SU-DHL-6 (cell line): ENCODE measurements at regions not wholly inside any gene's neighbourhood (a gene's known extent, or its start where the extent isn't known, plus 50 kb on each side); places are given as distances from the start of the nearest gene placed in this dataset.

Experiments
- H2AFZ ChIP-seq: fragments of 200-600 bp; sonication (generic); 2 replicates; pipeline ENCODE4 v1.6.1; 2014; ENCODE audit warnings: low read depth, mild to moderate bottlenecking, moderate library complexity, mixed read lengths, antibody characterized with exemption, low read length; ENCODE audit not compliant: severe bottlenecking
- H3F3A ChIP-seq: fragments of 200-600 bp; shearing (Covaris generic); 2 replicates; pipeline ENCODE4 v1.6.0; 2016; ENCODE audit warnings: antibody characterized with exemption, mild to moderate bottlenecking; ENCODE audit not compliant: insufficient read depth
- H3K27ac ChIP-seq: fragments of 200-600 bp; sonication (generic); 2 replicates; pipeline ENCODE4 v1.5.1; 2016; ENCODE audit warnings: low read depth, mild to moderate bottlenecking, low read length, moderate library complexity, mixed read lengths
- H3K27me3 ChIP-seq: fragments of 200-600 bp; sonication (generic), shearing (Covaris generic); 2 replicates; pipeline ENCODE4 v1.6.0; 2014; ENCODE audit warnings: mild to moderate bottlenecking, low read length
- H3K36me3 ChIP-seq: fragments of 200-600 bp; sonication (generic); 2 replicates; pipeline ENCODE4 v1.6.1; 2014; ENCODE audit warnings: mild to moderate bottlenecking, low read length, mixed read lengths
- H3K4me2 ChIP-seq: fragments of 300-600, 200-600 bp; shearing (Covaris generic), sonication (generic); 2 replicates; pipeline ENCODE4 v1.6.0; 2014; ENCODE audit warnings: low read length, low read depth, mild to moderate bottlenecking; ENCODE audit not compliant: poor library complexity, severe bottlenecking
- H3K4me3 ChIP-seq: fragments of 200-600 bp; sonication (generic); 2 replicates; pipeline ENCODE4 v1.5.1; 2014; ENCODE audit warnings: antibody characterized with exemption, low read length, mild to moderate bottlenecking, mixed read lengths; ENCODE audit not compliant: insufficient read depth, poor library complexity, severe bottlenecking
- H3K79me2 ChIP-seq: fragments of 200-600 bp; sonication (generic); 2 replicates; pipeline ENCODE4 v1.6.1; 2014; ENCODE audit warnings: mild to moderate bottlenecking, low read length, moderate library complexity; ENCODE audit not compliant: insufficient read depth
- H3K9ac ChIP-seq: fragments of 200-600 bp; sonication (generic); 2 replicates; pipeline ENCODE4 v1.7.0; 2014; ENCODE audit warnings: mild to moderate bottlenecking, low read length
- H3K9me2 ChIP-seq: fragments of 200-600 bp; sonication (generic); replicated peaks from 2 replicates; pipeline ENCODE4 v1.6.1; 2014; ENCODE audit warnings: low read length; ENCODE audit not compliant: insufficient read depth
- H3K9me3 ChIP-seq: fragments of 200-600 bp; sonication (generic); 2 replicates; pipeline ENCODE4 v1.6.1; 2014; ENCODE audit warnings: low read length, mixed read lengths; ENCODE audit not compliant: insufficient read depth
- H4K20me1 ChIP-seq: fragments of 200-600 bp; sonication (generic); 2 replicates; pipeline ENCODE4 v1.6.1; 2014; ENCODE audit warnings: low read depth, mild to moderate bottlenecking, antibody characterized with exemption, low read length, moderate library complexity, mixed read lengths
- EZH2phosphoT487 ChIP-seq: fragments of 200-600 bp; sonication (generic), shearing (Covaris generic); conservative IDR thresholded peaks from 2 replicates; pipeline ENCODE4 v1.6.1; 2018; ENCODE audit warnings: mild to moderate bottlenecking, antibody characterized with exemption, low read length, moderate library complexity, mixed read lengths
- TF ChIP-seq, protein P1 (sequence below): fragments of 200-600 bp; sonication (generic); IDR thresholded peaks from one replicate; pipeline ENCODE4 v1.5.1; 2017; ENCODE audit warnings: antibody characterized with exemption, mild to moderate bottlenecking, low read length, moderate library complexity; ENCODE audit not compliant: insufficient read depth, poor library complexity, severe bottlenecking

DNA sequence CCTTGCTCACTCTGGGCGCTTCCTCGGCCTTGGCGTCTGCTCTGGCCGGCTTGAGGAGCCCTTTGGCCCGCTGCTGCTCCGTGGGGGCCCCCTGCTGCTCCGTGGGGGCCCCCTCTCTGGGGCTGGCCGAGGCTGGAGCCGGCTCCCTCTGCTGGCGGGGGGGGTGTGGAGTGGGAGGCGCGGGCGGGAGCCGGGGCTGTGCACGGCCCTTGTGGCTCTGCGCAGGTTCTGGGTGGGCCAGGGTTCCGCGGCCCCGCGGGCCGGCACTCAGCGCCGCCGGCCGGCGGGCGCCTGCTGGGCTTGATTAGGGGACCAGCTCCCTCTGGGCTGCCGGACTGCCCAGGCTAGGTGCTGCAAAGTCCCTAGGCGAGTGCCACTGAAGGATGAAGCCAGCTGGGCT lies 436.2 kb downstream of the SLITRK6 start:
- H3K27ac ChIP-seq: no peak overlapping the region
- H2AFZ ChIP-seq: no peak overlapping the region
- no peak overlapping the region for H3K4me3 ChIP-seq
- no peak overlapping the region for H3K4me2 ChIP-seq
- no peaks in the 10 kb centered on the region for H3K9me2 ChIP-seq
- no peaks in the 10 kb centered on the region for H3K36me3 ChIP-seq
- H4K20me1 ChIP-seq: no peaks in the 10 kb centered on the region
- H3K9me3 ChIP-seq: no peaks in the 10 kb centered on the region
- no peak for TF ChIP-seq EZH2phosphoT487
- TF ChIP-seq, protein P1, sequence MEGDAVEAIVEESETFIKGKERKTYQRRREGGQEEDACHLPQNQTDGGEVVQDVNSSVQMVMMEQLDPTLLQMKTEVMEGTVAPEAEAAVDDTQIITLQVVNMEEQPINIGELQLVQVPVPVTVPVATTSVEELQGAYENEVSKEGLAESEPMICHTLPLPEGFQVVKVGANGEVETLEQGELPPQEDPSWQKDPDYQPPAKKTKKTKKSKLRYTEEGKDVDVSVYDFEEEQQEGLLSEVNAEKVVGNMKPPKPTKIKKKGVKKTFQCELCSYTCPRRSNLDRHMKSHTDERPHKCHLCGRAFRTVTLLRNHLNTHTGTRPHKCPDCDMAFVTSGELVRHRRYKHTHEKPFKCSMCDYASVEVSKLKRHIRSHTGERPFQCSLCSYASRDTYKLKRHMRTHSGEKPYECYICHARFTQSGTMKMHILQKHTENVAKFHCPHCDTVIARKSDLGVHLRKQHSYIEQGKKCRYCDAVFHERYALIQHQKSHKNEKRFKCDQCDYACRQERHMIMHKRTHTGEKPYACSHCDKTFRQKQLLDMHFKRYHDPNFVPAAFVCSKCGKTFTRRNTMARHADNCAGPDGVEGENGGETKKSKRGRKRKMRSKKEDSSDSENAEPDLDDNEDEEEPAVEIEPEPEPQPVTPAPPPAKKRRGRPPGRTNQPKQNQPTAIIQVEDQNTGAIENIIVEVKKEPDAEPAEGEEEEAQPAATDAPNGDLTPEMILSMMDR: no peak
- H3K27me3 ChIP-seq: no peaks in the 10 kb centered on the region
- H3K79me2 ChIP-seq: no peaks in the 10 kb centered on the region
- H3K9ac ChIP-seq: no peak overlapping the region
- H3F3A ChIP-seq: no peaks in the 10 kb centered on the region

DNA sequence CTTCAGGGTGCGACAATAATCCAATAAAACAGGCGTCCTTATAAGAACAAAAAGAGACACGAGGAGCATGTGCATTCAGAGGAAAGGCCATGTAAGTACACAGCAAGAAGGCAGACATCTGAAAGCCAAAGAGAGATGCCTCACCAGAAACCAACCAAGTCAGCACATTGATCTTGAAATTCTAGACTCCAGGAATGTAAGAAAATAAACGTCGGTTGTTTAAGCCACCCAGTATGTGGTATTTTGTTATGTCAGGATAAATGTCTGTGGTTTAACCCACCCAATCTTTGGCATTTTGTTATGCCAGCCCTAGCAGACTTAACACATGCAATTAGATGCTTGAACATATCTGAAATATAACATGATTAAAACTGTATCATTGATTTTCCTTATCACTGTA lies 452.0 kb downstream of the SLITRK6 start:
- Histone ChIP-seq H4K20me1 (no peaks in the 10 kb centered on the region), H3K27ac (no peak overlapping the region), H3K9me3 (no peaks in the 10 kb centered on the region), H3K4me3 (no peak overlapping the region), H3K4me2 (no peak overlapping the region), H3K79me2 (no peaks in the 10 kb centered on the region), H3F3A (no peaks in the 10 kb centered on the region), H3K9me2 (no peaks in the 10 kb centered on the region), H3K27me3 (no peaks in the 10 kb centered on the region), H3K9ac (no peak overlapping the region), H2AFZ (no peak overlapping the region), H3K36me3 (no peaks in the 10 kb centered on the region)
- no peak for TF ChIP-seq EZH2phosphoT487
- TF ChIP-seq, protein P1: no peak

DNA sequence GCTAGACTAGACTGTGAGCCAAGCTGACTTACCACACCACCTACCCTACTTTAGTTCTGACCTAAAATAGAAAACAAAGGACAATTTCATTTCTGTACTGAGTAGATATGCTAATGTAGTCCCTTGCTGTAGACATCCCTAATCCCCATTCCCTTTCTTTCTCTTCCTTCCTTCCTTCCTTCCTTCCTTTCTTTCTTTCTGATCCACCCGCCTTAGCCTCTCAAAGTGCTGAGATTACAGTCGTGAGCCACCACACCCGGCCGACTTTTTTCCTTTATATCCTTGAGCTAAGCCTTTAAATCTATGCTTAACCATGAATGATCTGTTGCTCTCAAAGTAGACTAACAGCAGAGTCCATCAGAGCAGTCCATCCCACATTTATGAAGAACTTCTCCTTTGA lies 465.0 kb downstream of the SLITRK6 start:
- H3K9me2 ChIP-seq: no peaks in the 10 kb centered on the region
- no peaks in the 10 kb centered on the region for H4K20me1 ChIP-seq
- H3K9me3 ChIP-seq: no peaks in the 10 kb centered on the region
- H3K4me2 ChIP-seq: no peak overlapping the region
- TF ChIP-seq, protein P1: no peak
- TF ChIP-seq EZH2phosphoT487: no peak
- H3K9ac ChIP-seq: no peak overlapping the region
- no peaks in the 10 kb centered on the region for H3K79me2 ChIP-seq
- no peaks in the 10 kb centered on the region for H3K27me3 ChIP-seq
- H3K36me3 ChIP-seq: no peaks in the 10 kb centered on the region
- no peak overlapping the region for H2AFZ ChIP-seq
- no peak overlapping the region for H3K27ac ChIP-seq
- no peaks in the 10 kb centered on the region for H3F3A ChIP-seq
- H3K4me3 ChIP-seq: no peak overlapping the region
